H9 (cell line): ENCODE measurements at regions not wholly inside any gene's neighbourhood (a gene's known extent, or its start where the extent isn't known, plus 50 kb on each side); places are given as distances from the start of the nearest gene placed in this dataset.

ENCODE experiments used
- DNase-seq: peaks from one replicate; pipeline ENCODE4 v3.0.0-alpha.2; 2017
- H2AFZ ChIP-seq: one replicate; pipeline ENCODE4 v1.6.1; 2013; ENCODE audit warnings: mild to moderate bottlenecking, low read length, control low read depth, moderate library complexity
- H2AK5ac ChIP-seq: 2 replicates; pipeline ENCODE4 v1.6.1; 2013; ENCODE audit warnings: low read length, control low read depth, mixed read lengths; ENCODE audit not compliant: insufficient read length
- H2BK120ac ChIP-seq: one replicate; pipeline ENCODE4 v1.6.1; 2013; ENCODE audit warnings: low read depth, mild to moderate bottlenecking, low read length, control low read depth, inconsistent platforms; ENCODE audit not compliant: poor library complexity, severe bottlenecking
- H2BK12ac ChIP-seq: 2 replicates; pipeline ENCODE4 v1.6.1; 2013; ENCODE audit warnings: low read length, control low read depth, mixed read lengths, low read depth; ENCODE audit not compliant: insufficient read length
- H2BK15ac ChIP-seq: 2 replicates; pipeline ENCODE4 v1.6.1; 2013; ENCODE audit warnings: low read depth, low read length, control low read depth
- H2BK20ac ChIP-seq: one replicate; pipeline ENCODE4 v1.6.1; 2013; ENCODE audit warnings: low read depth, mild to moderate bottlenecking, low read length, control low read depth, inconsistent platforms; ENCODE audit not compliant: poor library complexity, severe bottlenecking
- H2BK5ac ChIP-seq: 2 replicates; pipeline ENCODE4 v1.6.1; 2013; ENCODE audit warnings: low read length, control low read depth, mixed read lengths; ENCODE audit not compliant: insufficient read length
- H3K14ac ChIP-seq: 2 replicates; pipeline ENCODE4 v1.6.1; 2013; ENCODE audit warnings: low read length, control low read depth; ENCODE audit not compliant: insufficient read depth
- H3K18ac ChIP-seq: 2 replicates; pipeline ENCODE4 v1.6.1; 2013; ENCODE audit warnings: low read depth, mild to moderate bottlenecking, mixed read lengths, low read length, control low read depth; ENCODE audit not compliant: insufficient read length
- H3K23ac ChIP-seq: 2 replicates; pipeline ENCODE4 v1.6.1; 2013; ENCODE audit warnings: low read length, control low read depth, mixed read lengths, low read depth; ENCODE audit not compliant: insufficient read length
- H3K23me2 ChIP-seq: 2 replicates; pipeline ENCODE4 v1.6.1; 2013; ENCODE audit warnings: low read depth, mild to moderate bottlenecking, mixed read lengths, low read length, control low read depth; ENCODE audit not compliant: insufficient read length, poor library complexity, severe bottlenecking
- H3K27ac ChIP-seq: 2 replicates; pipeline ENCODE4 v1.5.1; 2013; ENCODE audit warnings: low read length, control low read depth, mixed read lengths, low read depth; ENCODE audit not compliant: insufficient read length
- H3K27me3 ChIP-seq: 2 replicates; pipeline ENCODE4 v1.6.1; 2013; ENCODE audit warnings: low read length, control low read depth, inconsistent platforms; ENCODE audit not compliant: insufficient read depth
- H3K4ac ChIP-seq: 2 replicates; pipeline ENCODE4 v1.6.1; 2013; ENCODE audit warnings: low read depth, mild to moderate bottlenecking, control low read depth, inconsistent platforms, low read length, moderate library complexity
- H3K4me1 ChIP-seq: 2 replicates; pipeline ENCODE4 v1.6.1; 2013; ENCODE audit warnings: low read length, control low read depth, inconsistent platforms; ENCODE audit not compliant: insufficient read depth
- H3K4me2 ChIP-seq: 2 replicates; pipeline ENCODE4 v1.6.1; 2013; ENCODE audit warnings: low read length, control low read depth, mixed read lengths; ENCODE audit not compliant: insufficient read length, insufficient read depth
- H3K56ac ChIP-seq: 2 replicates; pipeline ENCODE4 v1.6.1; 2013; ENCODE audit warnings: low read depth, mild to moderate bottlenecking, mixed read lengths, low read length, control low read depth; ENCODE audit not compliant: insufficient read length
- H3K79me1 ChIP-seq: 2 replicates; pipeline ENCODE4 v1.6.1; 2013; ENCODE audit warnings: low read depth, mild to moderate bottlenecking, moderate library complexity, low read length, control low read depth, inconsistent platforms; ENCODE audit not compliant: insufficient read depth, poor library complexity, severe bottlenecking
- H3K79me2 ChIP-seq: 2 replicates; pipeline ENCODE4 v1.6.1; 2013; ENCODE audit warnings: low read length, control low read depth, inconsistent platforms; ENCODE audit not compliant: insufficient read depth
- H3K9ac ChIP-seq: 2 replicates; pipeline ENCODE4 v1.6.1; 2013; ENCODE audit warnings: low read length, control low read depth, mixed read lengths; ENCODE audit not compliant: insufficient read length; ENCODE audit errors: extremely low read depth
- H3K9me3 ChIP-seq: one replicate; pipeline ENCODE4 v1.6.1; 2013; ENCODE audit warnings: low read depth, low read length, inconsistent platforms; ENCODE audit not compliant: control insufficient read depth
- H3T11ph ChIP-seq: one replicate; pipeline ENCODE4 v1.6.1; 2013; ENCODE audit warnings: mild to moderate bottlenecking, low read length, control low read depth, inconsistent platforms
- H4K20me1 ChIP-seq: one replicate; pipeline ENCODE4 v1.6.1; 2013; ENCODE audit not compliant: control insufficient read depth, insufficient read length, insufficient read depth
- H4K5ac ChIP-seq: 2 replicates; pipeline ENCODE4 v1.6.1; 2013; ENCODE audit warnings: low read depth, mild to moderate bottlenecking, mixed read lengths, low read length, control low read depth; ENCODE audit not compliant: insufficient read length
- H4K8ac ChIP-seq: replicated peaks from 2 replicates; pipeline ENCODE4 v1.6.1; 2013; ENCODE audit warnings: low read length, control low read depth, mixed read lengths, low read depth; ENCODE audit not compliant: insufficient read length
- H4K91ac ChIP-seq: 2 replicates; pipeline ENCODE4 v1.6.1; 2013; ENCODE audit warnings: low read depth, mild to moderate bottlenecking, moderate library complexity, mixed read lengths, low read length, control low read depth; ENCODE audit not compliant: insufficient read length
- H3K27ac Mint-ChIP-seq, 3 experiments: 2 replicates in 2 of 3; 3 replicates in 1 of 3; pipeline ENCODE4 v1.8.0; 2020 to 2021; ENCODE audit warnings: mixed read lengths in 3 of 3, mild to moderate bottlenecking in 1 of 3, moderate library complexity in 1 of 3
- H3K27me3 Mint-ChIP-seq: 2 replicates; pipeline ENCODE4 v1.8.0; 2021; ENCODE audit warnings: low read depth, mild to moderate bottlenecking, moderate library complexity, mixed read lengths
- H3K36me3 Mint-ChIP-seq, 3 experiments: 2 replicates in 2 of 3; 3 replicates in 1 of 3; pipeline ENCODE4 v1.8.0; 2020 to 2021; ENCODE audit warnings: low read depth in 3 of 3, mixed read lengths in 3 of 3; ENCODE audit not compliant: insufficient read depth in 1 of 3
- H3K4me1 Mint-ChIP-seq, 2 experiments: 2 replicates each; pipeline ENCODE4 v1.8.0; 2020; ENCODE audit warnings: mixed read lengths in 2 of 2
- H3K4me3 Mint-ChIP-seq, 2 experiments: 2 replicates in 1 of 2; 3 replicates in 1 of 2; pipeline ENCODE4 v1.8.0; 2020 to 2021; ENCODE audit warnings: mild to moderate bottlenecking in 2 of 2, mixed read lengths in 2 of 2, moderate library complexity in 1 of 2
- H3K9me3 Mint-ChIP-seq, 2 experiments: 2 replicates in 1 of 2; 3 replicates in 1 of 2; pipeline ENCODE4 v1.8.0; 2020; ENCODE audit warnings: mild to moderate bottlenecking in 2 of 2, mixed read lengths in 2 of 2, moderate library complexity in 1 of 2
- CTCF ChIP-seq: fragments of 200-600 bp; sonication (generic); conservative IDR thresholded peaks from 3 replicates; pipeline ENCODE4 v1.8.0; 2021; ENCODE audit warnings: antibody characterized with exemption, mild to moderate bottlenecking
- whole genome bisulfite sequencing: extraction: QIAGEN DNeasy Blood & Tissue Kit; methylation state at CpG from one replicate; pipeline ENCODE4 v1.1.7; 2013; ENCODE audit warnings: missing lambda C conversion rate, low lambda C conversion rate, mixed read lengths; ENCODE audit not compliant: insufficient read length; ENCODE audit errors: extremely low coverage; 5-methylcytosine and 5-hydroxymethylcytosine counted together

DNA sequence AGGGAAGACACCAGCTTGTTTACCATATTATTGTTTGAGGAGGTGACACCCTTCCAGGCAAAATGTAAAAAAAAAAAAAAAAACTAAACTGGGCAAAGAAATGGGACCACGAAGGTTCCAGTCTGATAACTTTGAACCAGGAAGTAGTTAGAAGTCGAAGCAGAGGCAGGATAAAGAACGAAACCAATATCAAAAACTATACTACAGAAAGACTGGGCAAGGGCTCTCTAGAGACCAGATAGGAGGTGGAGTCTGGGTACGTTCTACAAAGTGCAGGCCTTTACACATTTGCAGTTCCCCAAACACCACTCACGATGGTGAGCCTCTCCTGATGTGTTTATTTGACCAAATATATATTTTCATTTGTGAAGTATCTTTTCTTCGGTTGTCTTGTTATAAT lies 125.7 kb upstream of the CDK1 start:
- TF ChIP-seq CTCF: no peak
- Histone ChIP-seq H3K23me2 (no peaks in the 10 kb centered on the region), H2AFZ (no peak overlapping the region), H3K4ac (no peak overlapping the region), H3K9ac (no peak overlapping the region), H2BK120ac (no peak overlapping the region), H3K14ac (no peak overlapping the region), H4K5ac (no peak overlapping the region), H4K20me1 (no peaks in the 10 kb centered on the region), H2BK15ac (no peak overlapping the region), H3K79me2 (no peaks in the 10 kb centered on the region), H2BK5ac (no peak overlapping the region), H3K9me3 (no peaks in the 10 kb centered on the region), H3T11ph (no peak overlapping the region), H2BK12ac (no peak overlapping the region), H3K18ac (no peak overlapping the region), H3K4me2 (no peak overlapping the region), H3K27ac (no peak overlapping the region), H2BK20ac (no peak overlapping the region), H3K27me3 (no peaks in the 10 kb centered on the region), H3K56ac (no peak overlapping the region), H2AK5ac (no peak overlapping the region), H3K23ac (no peak overlapping the region), H3K4me1 (peaks cover 9% of the 10 kb centered on the region; the same call in 1 of the 2 replicates), H4K8ac (no peak overlapping the region), H4K91ac (no peak overlapping the region), H3K79me1 (no peaks in the 10 kb centered on the region)
- Mint-ChIP-seq H3K36me3 (no peaks in the 10 kb centered on the region; a peak in 2 of 7 replicates), H3K27ac (peak overlapping the region in 1 of 3 experiments; percentile 5; a peak in 2 of 7 replicates), H3K4me1 (peaks cover 35 to 38% of the 10 kb centered on the region in 2 experiments), H3K4me3 (no peak overlapping the region), H3K9me3 (no peaks in the 10 kb centered on the region; a peak in 1 of 5 replicates), H3K27me3 (no peaks in the 10 kb centered on the region)
- WGBS: no CpG with 5 or more reads among the region's 6 CpGs
- DNase-seq: no peak
